GM18498 (cell line): ENCODE measurements at regions not wholly inside any gene's neighbourhood (a gene's known extent, or its start where the extent isn't known, plus 50 kb on each side); places are given as distances from the start of the nearest gene placed in this dataset.

Experiments used
- ATAC-seq: cut with Tn5 transposase; IDR thresholded peaks from one replicate; pipeline ENCODE4 v1.9.1; 2021; ENCODE audit warnings: mild to moderate bottlenecking, moderate library complexity; ENCODE audit not compliant: unreplicated experiment

GRCh38 chr2:45216118-45216517 lies 206.9 kb upstream of the SIX2 start:
- no peak for ATAC-seq

GRCh38 chr2:45214550-45214949 lies 205.3 kb upstream of the SIX2 start:
- ATAC-seq, result no peak

DNA sequence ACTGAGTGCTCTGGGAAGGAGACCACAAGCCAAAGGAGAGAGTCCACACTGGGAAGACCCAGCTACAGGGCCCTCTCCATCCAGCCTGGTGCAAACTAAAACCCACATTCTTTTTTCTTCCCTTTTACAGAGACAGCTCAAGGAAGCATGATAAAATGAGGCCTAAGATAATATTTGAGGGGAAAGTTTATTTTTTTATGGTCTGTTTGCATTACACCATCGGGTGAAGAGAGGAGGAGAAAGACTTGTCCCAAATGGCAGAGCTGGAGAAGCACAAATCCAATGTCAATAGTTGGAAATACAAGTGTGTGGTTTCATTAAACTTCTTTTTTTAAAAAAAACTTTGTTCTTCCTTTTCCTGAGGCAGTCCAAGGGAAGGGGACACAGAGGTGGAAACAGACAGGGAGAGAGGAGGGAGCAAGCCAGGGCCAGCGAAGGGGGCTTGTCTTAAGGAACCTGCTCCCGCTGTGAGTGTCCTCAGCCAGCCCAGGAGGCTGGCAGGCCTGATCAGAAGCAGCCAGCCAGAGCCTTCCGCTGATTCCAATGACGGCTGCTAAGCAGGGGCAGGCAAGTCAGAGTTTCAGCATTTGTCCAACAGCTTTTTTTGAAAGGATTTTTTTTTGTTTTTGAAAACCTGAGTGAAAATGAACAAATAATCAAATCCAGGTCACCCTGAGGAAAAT lies 203.8 kb upstream of the SIX2 start:
- no peak for ATAC-seq

- no peak for ATAC-seq
Observed at GRCh38 chr2:45211636-45212035, 202.4 kb upstream of the SIX2 start.

DNA sequence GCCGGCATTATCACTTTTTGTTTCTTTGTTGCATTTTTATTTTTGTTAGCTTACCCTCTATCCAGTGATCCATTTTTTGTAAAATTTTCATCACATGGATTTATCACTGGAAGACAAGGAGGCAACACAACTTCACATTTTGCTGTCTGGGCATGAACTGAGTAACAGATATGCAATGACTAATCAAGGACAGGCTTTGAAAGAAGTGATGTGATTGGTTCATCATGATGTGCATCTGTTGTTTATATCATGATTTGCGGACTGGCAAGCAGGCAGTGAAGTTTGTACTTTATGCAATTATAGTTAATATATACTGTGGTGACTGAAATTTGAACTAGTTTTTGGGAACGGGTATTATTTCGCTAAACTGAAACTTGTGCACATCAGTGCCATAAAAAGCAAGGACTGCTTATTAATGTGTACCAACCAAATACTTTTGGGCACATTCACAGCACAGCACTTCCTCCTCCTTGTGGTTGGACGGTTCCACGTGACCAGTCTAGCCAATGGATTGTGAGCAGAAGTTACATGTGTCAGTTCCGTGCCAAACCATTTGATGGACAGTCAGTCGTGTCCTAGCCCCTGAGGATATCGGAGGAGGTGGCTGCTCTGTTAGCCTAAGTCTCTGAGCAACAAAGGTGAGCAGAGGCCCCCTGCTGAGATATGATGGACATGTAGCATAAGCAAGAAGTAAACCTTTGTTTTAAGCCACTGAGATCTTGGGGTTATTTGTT lies 201.4 kb upstream of the SIX2 start:
- ATAC-seq, result no peak

DNA sequence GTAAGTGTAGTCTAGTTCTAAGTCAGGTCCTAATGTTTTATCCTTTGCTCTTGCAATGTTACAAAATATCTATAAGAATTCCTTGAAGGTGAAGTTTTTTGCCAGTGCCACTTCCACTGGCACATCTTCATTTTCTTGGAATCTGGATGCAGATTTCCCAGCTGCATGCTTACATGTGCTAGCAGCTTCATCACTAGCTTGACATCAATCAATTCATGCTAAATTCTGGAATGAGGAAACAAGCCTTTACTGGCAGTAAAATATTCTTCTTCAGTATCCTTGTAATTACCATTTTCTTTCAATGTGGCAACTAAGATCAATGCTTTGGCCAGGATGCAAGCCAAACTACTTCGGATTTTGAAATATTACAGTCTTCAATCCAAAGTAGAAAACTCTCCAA lies 200.6 kb upstream of the SIX2 start:
- no peak for ATAC-seq

DNA sequence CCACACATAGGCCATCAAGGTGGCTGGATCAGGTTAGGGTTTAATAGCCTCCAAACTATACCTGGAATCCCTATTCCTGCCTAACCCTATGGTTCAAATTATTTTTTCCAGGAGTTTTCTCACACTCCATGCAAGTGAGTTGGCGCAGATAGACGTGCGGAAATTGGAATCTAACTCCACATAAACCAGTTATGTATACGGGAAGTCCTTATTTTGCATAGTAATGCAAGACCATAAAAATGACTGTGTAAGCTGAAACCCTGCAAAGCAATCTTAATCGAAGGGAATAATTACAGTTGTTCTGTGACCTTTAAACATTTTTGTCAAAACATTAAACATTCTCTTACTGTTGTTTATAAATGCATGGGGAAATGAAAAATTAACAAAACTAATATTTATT lies 200.1 kb upstream of the SIX2 start:
- no peak for ATAC-seq

GRCh38 chr2:45207101-45207500 lies 197.8 kb upstream of the SIX2 start:
- ATAC-seq, result no peak

- ATAC-seq, result no peak
Observed at GRCh38 chr2:45205985-45206384, 196.7 kb upstream of the SIX2 start.

- no peak for ATAC-seq
Observed at GRCh38 chr2:45205480-45205879, 196.2 kb upstream of the SIX2 start.

GRCh38 chr2:45203400-45203799 lies 194.1 kb upstream of the SIX2 start:
- no peak for ATAC-seq

DNA sequence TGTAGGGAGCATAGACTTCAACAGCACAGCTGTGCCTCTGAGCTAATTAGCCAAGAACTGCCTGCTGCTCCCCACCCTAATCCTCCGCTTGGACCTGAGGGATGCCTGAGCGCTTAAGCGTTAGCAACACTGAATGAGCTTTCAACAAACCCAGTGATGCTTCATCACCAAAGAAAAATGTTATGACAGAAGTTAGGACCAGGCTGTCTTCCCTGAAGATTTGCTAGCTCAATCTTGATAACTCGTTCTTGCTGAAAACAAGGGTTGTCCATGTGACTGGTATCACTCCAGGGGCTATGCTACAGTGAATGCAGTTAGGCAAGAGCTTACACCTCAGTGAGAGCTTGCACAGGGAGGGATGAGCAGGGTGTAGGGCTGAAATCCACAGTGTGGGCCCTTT lies 190.7 kb upstream of the SIX2 start:
- no peak for ATAC-seq

DNA sequence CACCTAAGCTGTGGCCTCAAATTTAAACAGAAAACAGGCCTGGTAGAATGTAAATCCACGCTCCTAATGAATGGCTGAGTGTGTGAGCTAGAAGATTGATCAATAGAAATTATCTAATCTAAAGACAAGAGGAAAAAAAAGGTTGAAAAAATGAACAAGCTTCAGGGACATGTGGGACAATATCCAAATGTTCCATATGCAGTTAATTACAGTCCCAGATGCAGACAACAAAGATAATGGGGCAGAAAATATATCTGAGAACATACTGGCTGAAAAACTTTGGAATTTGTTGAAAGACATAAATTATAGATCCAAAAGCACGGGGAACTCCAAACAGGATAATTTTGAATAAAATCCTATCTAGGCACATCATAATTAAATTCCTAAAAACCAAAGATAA lies 186.7 kb upstream of the SIX2 start:
- ATAC-seq, result no peak

GRCh38 chr2:45194596-45194995 lies 185.3 kb upstream of the SIX2 start:
- no peak for ATAC-seq

- no peak for ATAC-seq
Observed at GRCh38 chr2:45193581-45193980, 184.3 kb upstream of the SIX2 start.

DNA sequence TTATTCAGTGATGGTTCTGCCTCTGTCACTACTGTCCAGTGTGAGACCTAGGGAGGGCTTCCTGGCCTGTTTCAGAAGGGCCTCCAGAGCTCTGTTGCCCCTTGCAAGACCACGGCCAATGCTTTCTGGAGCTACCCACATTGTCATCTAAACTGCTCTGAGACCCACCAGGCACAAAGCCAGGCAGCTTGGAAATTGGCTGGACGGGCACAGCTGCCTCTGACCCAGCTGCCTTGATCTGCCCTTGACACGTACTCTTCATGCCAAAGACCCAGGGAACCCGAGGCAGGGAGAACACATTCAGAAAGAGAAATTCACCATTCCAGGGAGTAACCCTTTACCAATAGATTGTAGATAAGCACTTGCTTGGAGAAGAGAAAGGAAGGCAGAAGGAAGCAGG lies 183.7 kb upstream of the SIX2 start:
- ATAC-seq, result no peak

DNA sequence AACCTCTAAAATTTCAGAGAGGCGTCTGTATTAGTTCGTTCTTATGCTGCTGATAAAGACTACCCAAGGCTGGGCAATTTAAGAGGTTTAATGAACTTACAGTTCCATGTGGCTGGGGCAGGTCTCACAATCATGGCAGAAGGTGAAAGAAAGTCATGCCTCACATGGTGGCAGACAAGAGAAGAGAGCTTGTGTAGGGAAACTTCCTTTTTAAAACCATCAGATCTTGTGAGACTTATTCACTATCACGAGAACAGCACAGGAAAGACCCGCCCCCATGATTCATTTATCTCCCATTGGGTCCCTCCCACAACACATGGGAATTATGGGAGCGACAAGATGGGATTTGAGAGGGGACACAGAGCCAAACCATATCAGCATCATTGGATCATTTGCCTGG lies 183.2 kb upstream of the SIX2 start:
- ATAC-seq, result no peak

DNA sequence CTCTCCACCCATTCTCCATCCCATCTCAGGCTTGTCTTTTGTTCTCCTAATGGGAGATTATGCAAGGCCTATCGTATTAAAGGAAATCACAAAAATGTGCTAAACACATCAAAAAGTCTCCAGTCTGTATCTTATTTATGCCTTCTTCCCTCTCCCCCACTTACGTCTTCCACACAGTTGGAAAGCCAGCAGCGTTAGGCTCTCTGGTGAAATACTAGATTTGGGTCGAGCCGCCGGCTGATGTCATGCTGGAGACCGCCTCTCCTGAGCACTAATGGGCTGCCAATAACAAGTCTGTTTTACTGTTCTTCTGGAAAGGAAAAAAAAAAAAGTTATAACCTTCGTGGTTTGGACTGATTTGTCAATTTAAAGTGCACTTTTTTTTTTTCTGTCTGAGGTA lies 182.7 kb upstream of the SIX2 start:
- ATAC-seq, result no peak

DNA sequence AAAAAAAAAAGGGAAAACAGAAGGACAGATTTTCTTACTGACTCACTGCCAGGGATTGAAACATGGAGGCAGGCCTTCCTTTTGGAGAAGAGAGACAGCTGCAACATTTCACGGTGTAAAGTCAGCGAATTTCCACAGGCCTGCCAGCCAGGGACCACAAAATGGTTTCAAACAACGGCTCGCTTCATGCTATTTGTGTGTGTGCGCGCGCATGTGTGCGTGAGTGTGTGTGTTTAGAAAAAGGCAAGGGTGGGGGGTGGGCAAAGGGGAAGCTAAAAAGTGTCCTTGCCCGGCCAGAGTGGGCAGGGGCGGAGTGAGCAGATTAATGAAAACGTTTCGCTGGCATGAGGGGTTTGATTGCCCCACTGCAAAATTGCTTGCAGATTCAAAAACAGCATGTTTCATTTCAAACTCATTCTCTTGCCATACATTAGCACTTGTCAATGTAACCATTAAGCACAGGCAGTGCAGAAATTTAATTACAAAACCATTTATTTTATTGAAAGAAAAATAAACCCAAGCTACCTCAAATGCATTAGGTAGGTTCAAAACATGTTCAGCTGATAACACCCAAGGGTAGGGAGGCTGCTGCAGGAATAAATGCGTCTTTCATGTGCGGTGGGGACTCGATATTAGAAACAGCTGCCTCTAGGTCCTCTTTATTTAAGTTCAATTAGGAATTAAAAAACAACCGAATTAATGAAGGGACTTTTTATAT lies 182.1 kb upstream of the SIX2 start:
- no peak for ATAC-seq

GRCh38 chr2:45190481-45190942 lies 181.3 kb upstream of the SIX2 start:
- no peak for ATAC-seq

DNA sequence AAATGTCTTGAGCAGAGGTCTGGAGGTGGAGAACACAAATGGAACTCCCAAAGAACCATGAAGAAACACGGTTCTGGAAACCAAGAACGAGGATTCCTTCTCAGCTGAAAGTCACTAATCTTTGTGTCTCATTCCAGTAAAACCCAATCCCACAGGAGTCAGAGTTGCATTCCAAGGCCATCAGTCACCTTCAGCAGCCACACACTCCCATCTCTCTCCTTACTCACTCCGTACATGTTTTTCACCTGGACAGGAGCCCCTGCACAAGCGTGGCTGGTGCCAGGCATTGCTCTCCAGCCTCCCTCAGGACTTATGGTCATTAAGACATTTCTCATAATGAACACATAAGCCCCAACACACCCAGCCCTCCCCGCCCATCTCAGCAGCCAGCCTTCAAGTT lies 175.4 kb upstream of the SIX2 start:
- ATAC-seq, result no peak

GRCh38 chr2:45182667-45183295 lies 173.5 kb upstream of the SIX2 start:
- no peak for ATAC-seq
